Neural cell (in vitro differentiated cells): ENCODE measurements at regions not wholly inside any gene's neighbourhood (a gene's known extent, or its start where the extent isn't known, plus 50 kb on each side); places are given as distances from the start of the nearest gene placed in this dataset.

ENCODE experiments used
- EP300 ChIP-seq: fragments of 450-650 bp; conservative IDR thresholded peaks from 2 replicates; pipeline ENCODE4 v1.6.1; 2014; ENCODE audit warnings: antibody characterized with exemption, mild to moderate bottlenecking, moderate library complexity; ENCODE audit not compliant: poor library complexity, severe bottlenecking
- EZH2 ChIP-seq: fragments of 200-600, 300-800 bp; shearing (Covaris generic), sonication (generic); IDR thresholded peaks from 2 replicates; pipeline ENCODE4 v1.6.1; 2014; ENCODE audit warnings: antibody characterized with exemption, low read length, borderline replicate concordance, mild to moderate bottlenecking; ENCODE audit not compliant: insufficient read depth, poor library complexity, severe bottlenecking
- POLR2AphosphoS5 ChIP-seq: IDR thresholded peaks from 2 replicates; pipeline ENCODE4 v1.6.1; 2012
- TF ChIP-seq, protein P1 (sequence below): fragments of 450-650 bp; IDR thresholded peaks from 2 replicates; pipeline ENCODE4 v1.5.1; 2014; ENCODE audit warnings: antibody characterized with exemption, mild to moderate bottlenecking, moderate library complexity; ENCODE audit not compliant: poor library complexity, severe bottlenecking

- TF ChIP-seq, protein P1, sequence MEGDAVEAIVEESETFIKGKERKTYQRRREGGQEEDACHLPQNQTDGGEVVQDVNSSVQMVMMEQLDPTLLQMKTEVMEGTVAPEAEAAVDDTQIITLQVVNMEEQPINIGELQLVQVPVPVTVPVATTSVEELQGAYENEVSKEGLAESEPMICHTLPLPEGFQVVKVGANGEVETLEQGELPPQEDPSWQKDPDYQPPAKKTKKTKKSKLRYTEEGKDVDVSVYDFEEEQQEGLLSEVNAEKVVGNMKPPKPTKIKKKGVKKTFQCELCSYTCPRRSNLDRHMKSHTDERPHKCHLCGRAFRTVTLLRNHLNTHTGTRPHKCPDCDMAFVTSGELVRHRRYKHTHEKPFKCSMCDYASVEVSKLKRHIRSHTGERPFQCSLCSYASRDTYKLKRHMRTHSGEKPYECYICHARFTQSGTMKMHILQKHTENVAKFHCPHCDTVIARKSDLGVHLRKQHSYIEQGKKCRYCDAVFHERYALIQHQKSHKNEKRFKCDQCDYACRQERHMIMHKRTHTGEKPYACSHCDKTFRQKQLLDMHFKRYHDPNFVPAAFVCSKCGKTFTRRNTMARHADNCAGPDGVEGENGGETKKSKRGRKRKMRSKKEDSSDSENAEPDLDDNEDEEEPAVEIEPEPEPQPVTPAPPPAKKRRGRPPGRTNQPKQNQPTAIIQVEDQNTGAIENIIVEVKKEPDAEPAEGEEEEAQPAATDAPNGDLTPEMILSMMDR = no peak
- TF ChIP-seq EZH2 = no peak
- no peak for TF ChIP-seq EP300
- no peak for TF ChIP-seq POLR2AphosphoS5
Measured at GRCh38 chr2:150286730-150287362, 200.6 kb downstream of the RND3 start.
